Nephron (organoid): ENCODE measurements at regions not wholly inside any gene's neighbourhood (a gene's known extent, or its start where the extent isn't known, plus 50 kb on each side); places are given as distances from the start of the nearest gene placed in this dataset.

ENCODE experiments used
- H3K27ac Mint-ChIP-seq, 3 experiments: 2 replicates each; pipeline ENCODE4 v1.8.0; 2020; ENCODE audit warnings: mixed read lengths in 3 of 3, mild to moderate bottlenecking in 2 of 3, moderate library complexity in 1 of 3
- H3K27me3 Mint-ChIP-seq: 2 replicates; pipeline ENCODE4 v1.8.0; 2021; ENCODE audit warnings: low read depth, mild to moderate bottlenecking, moderate library complexity, mixed read lengths
- H3K36me3 Mint-ChIP-seq: 2 replicates; pipeline ENCODE4 v1.8.0; 2020; ENCODE audit warnings: low read depth, mixed read lengths
- H3K4me1 Mint-ChIP-seq: 2 replicates; pipeline ENCODE4 v1.8.0; 2020; ENCODE audit warnings: mixed read lengths
- H3K4me3 Mint-ChIP-seq, 3 experiments: 2 replicates each; pipeline ENCODE4 v1.8.0; 2020; ENCODE audit warnings: mild to moderate bottlenecking in 3 of 3, mixed read lengths in 3 of 3, moderate library complexity in 2 of 3
- H3K9me3 Mint-ChIP-seq: 2 replicates; pipeline ENCODE4 v1.8.0; 2020; ENCODE audit warnings: mixed read lengths
- TF ChIP-seq, protein P1 (sequence below), 3 experiments: fragments of 200-600 bp; sonication (generic); IDR thresholded peaks; one replicate each; pipeline ENCODE4 v1.5.0; 2021; ENCODE audit warnings: antibody characterized with exemption in 3 of 3; ENCODE audit not compliant: unreplicated experiment in 3 of 3

DNA sequence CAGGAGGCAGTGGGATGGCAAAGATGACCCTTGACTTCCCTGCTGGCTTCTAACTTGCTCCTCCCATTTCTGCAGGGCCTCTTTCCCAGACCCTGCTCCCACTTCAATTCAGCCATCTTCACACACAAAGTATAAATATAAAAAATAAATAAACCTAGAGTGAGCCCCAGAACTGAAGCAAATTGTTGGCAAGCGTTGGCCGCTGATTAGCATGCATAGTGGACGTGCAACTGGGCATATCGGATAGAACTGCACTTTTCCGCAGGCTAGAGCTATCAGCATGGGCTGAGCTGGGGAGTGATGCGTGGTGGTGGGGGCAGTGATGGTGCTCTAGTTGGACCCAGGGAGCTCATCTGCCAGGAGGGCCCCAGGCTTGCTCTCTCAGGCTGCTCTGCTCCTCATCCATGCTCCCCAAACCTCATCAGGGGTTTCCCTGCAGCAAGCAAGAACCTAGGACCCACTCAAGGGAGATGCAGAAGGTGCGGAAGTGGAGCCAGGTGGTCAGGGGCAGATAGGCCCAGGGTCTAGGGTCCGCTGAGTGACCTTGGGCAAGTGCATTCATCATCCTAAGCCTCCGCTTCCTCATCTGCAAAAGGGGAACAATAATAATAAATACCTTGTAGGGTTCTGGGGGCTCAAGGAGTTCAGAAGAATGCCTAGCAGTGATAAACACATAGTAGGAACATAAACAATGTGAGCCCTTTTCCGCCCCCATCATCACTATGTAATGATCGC is 146.8 kb upstream of the PJA1 start:
- peaks cover 4% of the 10 kb centered on the region for H3K27me3 Mint-ChIP-seq
- H3K9me3 Mint-ChIP-seq: peaks cover 5% of the 10 kb centered on the region
- H3K27ac Mint-ChIP-seq: peak overlapping the region; percentile 42 to 76 (median 51)
- peaks cover 49% of the 10 kb centered on the region for H3K4me1 Mint-ChIP-seq
- TF ChIP-seq, protein P1, sequence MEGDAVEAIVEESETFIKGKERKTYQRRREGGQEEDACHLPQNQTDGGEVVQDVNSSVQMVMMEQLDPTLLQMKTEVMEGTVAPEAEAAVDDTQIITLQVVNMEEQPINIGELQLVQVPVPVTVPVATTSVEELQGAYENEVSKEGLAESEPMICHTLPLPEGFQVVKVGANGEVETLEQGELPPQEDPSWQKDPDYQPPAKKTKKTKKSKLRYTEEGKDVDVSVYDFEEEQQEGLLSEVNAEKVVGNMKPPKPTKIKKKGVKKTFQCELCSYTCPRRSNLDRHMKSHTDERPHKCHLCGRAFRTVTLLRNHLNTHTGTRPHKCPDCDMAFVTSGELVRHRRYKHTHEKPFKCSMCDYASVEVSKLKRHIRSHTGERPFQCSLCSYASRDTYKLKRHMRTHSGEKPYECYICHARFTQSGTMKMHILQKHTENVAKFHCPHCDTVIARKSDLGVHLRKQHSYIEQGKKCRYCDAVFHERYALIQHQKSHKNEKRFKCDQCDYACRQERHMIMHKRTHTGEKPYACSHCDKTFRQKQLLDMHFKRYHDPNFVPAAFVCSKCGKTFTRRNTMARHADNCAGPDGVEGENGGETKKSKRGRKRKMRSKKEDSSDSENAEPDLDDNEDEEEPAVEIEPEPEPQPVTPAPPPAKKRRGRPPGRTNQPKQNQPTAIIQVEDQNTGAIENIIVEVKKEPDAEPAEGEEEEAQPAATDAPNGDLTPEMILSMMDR (IDR thresholded peaks at IDR 0.05; ENCODE audit: unreplicated experiment in 3 of 3): no peak
- H3K4me3 Mint-ChIP-seq: no peak overlapping the region
- no peaks in the 10 kb centered on the region for H3K36me3 Mint-ChIP-seq

DNA sequence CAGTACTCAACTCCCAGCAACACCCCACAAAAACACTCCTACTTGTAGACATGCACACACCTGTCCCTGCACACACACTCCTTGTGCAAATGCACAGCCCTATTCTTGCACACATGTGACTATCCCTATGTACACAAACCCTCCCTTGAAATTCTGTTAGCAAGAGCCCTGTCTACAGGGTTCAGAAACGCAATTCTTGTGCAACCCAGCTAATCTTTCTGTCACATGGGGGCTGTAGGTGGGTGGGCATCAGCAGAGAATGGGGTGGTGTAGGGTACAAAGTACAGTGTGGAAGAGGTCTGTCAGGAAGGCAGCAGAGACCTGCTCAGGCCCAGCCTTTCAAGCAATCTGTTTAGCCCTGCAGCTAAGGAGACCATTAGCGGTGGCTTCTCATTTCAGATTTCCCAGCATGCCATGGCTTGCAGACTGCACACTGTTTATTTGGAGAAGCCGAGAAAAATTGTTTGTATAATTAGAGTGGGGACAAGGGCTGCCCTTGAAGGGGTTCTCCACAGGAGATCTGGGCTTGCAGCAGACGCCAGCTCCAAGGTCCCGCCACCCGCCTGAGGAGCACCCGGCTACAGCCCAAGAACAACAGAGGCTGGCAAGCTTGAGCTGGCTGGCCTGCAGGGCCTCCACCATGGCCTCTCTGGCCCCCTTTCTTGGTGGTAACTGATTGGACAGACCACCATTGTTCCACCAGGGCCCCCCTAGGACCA is 144.0 kb upstream of the PJA1 start:
- Mint-ChIP-seq H3K9me3 (peaks cover 5% of the 10 kb centered on the region), H3K36me3 (no peaks in the 10 kb centered on the region), H3K4me1 (peaks cover 27% of the 10 kb centered on the region), H3K4me3 (no peak overlapping the region), H3K27me3 (no peaks in the 10 kb centered on the region), H3K27ac (peak overlapping the region; percentile 9 to 52 (median 44))
- TF ChIP-seq, protein P1 (IDR thresholded peaks at IDR 0.05; ENCODE audit: unreplicated experiment in 3 of 3): no peak

DNA sequence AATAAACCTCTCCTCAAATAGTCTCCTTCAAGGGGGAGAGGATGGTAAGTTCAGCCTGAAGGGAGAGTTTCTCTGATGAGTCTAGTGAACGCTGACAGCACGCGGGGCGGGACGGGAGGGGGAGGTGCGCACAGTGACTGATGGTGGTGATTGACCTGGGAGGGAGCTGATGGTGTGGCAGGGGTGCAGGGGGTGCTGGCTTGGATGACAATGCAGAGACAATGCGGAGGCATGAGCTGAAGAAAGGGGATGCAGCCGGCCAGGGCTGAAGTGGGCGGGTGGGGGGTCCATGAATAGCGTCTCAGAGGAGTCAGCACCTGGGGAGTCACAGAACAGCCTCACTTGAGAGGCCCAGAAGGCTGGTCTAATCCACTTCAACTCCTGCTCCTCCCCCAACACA is 142.5 kb upstream of the PJA1 start:
- no peaks in the 10 kb centered on the region for H3K27me3 Mint-ChIP-seq
- no peak overlapping the region for H3K4me3 Mint-ChIP-seq
- TF ChIP-seq, protein P1 (IDR thresholded peaks at IDR 0.05; ENCODE audit: unreplicated experiment in 3 of 3): no peak
- H3K36me3 Mint-ChIP-seq: no peaks in the 10 kb centered on the region
- H3K4me1 Mint-ChIP-seq: peaks cover 18% of the 10 kb centered on the region
- peaks cover 10% of the 10 kb centered on the region for H3K9me3 Mint-ChIP-seq
- H3K27ac Mint-ChIP-seq: peak overlapping the region in 2 of 3 experiments; percentile 16 to 46

DNA sequence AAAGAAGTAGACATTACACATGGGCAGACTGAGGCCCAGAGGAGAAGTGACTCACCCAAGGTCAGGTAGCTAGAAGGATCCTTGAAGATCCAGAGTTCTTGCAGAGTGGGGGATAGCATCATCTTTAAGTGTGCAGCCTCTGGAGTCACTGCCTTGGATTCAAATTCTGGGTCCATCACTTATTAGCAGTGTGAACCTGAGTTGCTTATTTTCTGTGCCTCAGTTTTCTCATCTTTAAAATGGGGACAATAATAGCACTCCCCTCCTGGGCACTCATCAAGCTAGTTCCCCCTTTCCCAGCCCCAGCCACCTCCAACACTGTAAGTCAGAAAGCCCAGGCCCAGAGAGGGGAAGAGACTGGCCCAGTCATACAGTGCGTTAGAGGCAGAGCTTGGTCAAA is 141.8 kb upstream of the PJA1 start:
- H3K27me3 Mint-ChIP-seq: no peaks in the 10 kb centered on the region
- H3K36me3 Mint-ChIP-seq: no peaks in the 10 kb centered on the region
- peaks cover 10% of the 10 kb centered on the region for H3K9me3 Mint-ChIP-seq
- peaks cover 17% of the 10 kb centered on the region for H3K4me1 Mint-ChIP-seq
- H3K27ac Mint-ChIP-seq: peak overlapping the region in 1 of 3 experiments; percentile 16
- TF ChIP-seq, protein P1 (IDR thresholded peaks at IDR 0.05; ENCODE audit: unreplicated experiment in 3 of 3): no peak
- H3K4me3 Mint-ChIP-seq: no peak overlapping the region

DNA sequence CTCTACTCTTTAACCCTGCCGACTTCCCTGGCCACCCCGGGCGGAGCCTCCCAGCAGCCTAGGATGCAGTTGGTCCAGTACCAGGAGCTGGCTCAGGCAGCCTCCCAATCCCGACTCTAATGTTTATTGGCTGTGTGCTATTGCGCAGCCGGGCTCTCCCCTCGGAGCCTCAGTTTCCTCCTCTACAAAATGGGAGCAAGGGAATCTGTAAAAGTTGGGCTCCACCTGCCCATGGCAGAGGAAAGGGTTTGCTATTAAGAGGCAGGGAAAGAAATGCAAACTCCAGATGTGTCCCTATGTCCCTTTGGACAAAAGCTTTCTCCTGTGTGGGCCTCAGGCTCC is 140.8 kb upstream of the PJA1 start:
- H3K27ac Mint-ChIP-seq: no peak overlapping the region
- no peaks in the 10 kb centered on the region for H3K27me3 Mint-ChIP-seq
- H3K36me3 Mint-ChIP-seq: no peaks in the 10 kb centered on the region
- H3K4me1 Mint-ChIP-seq: peaks cover 12% of the 10 kb centered on the region
- no peak overlapping the region for H3K4me3 Mint-ChIP-seq
- TF ChIP-seq, protein P1 (IDR thresholded peaks at IDR 0.05; ENCODE audit: unreplicated experiment in 3 of 3): no peak
- peaks cover 10% of the 10 kb centered on the region for H3K9me3 Mint-ChIP-seq
